ENCODE measurements at regions not wholly inside any gene's neighbourhood (a gene's known extent, or its start where the extent isn't known, plus 50 kb on each side); places are given as distances from the start of the nearest gene placed in this dataset.
"Not testable (repeated sequence)": the region's sequence is repeated elsewhere in the genome, so short reads cannot be mapped to it uniquely, and the experiment has no call there.

DNA sequence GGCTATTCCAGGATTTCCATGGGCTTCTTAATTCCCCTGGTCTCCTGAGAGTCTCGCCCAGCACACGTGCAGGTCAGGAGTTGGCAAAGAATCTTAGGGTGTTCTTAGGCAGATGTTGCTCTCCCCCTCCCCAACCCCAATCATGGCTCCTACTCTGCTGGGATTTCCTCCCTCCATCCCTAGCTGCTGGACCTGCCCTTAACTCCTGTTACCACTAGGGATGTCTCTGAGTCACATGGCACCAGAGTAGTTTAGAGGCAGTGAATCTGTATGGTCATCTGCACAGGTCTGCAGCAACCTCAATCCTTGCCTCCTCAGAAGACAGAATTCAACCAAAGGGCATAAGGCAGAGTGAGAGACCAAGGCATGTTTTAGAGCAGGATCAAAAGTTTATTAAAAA lies 51.8 kb upstream of the CHST3 start:
- no peak for DNase-seq (ENCODE audit: low spot score)
- intact Hi-C loops (cut with DNase I) = no loop called here

DNA sequence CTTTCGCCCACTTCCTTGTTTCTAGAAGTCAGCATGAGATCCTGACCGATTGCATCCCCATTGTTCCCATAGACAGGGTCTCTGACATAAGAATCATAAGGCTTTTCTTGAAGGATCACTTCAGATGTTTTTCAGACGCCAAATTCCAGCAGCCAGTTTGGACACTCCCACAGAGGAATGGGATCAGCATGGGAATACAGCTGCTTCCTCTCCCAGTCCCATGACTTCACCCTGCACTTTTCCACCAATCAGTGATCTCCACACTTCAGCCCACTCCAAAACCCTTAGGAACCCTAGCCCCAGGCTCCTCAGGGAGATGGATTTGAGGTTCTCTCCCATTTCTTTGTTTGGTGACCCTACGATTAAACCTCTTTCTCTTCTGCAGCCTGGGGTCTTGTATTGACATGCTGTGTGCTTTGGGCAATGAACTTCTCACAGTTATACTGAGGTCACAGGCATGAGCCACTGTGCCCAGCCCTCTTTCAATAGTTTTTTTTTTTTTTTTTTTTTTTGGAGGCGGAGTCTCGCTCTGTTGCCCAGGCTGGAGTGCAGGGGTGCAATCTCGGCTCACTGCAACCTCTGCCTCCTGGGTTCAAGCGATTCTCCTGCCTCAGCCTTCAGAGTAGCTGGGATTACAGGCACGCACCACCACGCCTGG lies 52.8 kb upstream of the CHST3 start:
- DNase-seq (ENCODE audit: low spot score) = no peak

DNA sequence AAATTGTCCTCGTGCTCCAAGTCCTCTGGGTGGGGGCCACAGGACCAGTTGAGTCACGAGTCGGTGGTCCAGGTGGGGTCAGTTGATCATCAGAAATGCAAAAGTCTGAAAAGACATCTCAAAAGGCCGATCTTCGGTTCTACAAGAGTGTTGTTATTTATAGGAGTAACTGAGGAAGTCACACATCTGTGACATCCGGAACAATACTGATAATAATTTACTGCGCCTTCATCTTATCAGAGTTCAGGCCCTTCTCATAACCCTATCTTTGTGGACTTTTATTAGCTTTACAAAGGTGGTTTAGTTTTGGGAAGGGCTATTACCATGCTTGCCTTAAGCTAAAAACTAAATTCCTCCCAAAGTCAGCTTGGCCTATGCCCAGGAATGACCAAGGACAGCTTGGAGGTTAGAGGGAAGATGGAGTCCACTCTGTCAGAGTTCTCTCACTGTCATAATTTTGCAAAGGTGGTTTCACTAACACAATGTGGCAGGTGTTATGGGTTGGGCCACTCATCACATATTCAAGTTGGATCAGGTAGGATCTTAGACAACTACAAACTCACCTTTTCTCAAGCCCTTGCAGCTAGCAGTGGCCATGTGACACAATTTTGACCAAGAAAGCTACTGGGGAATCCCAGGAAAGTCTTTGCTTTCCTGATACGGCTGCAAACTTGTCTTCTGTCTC lies 54.7 kb upstream of the CHST3 start:
- no peak for DNase-seq (ENCODE audit: low spot score)
- intact Hi-C loops (cut with DNase I) = no loop called here

More for the DNA sequence above, 52.8 kb upstream of the CHST3 start:
- intact Hi-C loops (cut with DNase I) = no loop called here

- no peak for DNase-seq (ENCODE audit: low spot score)
- intact Hi-C loops (cut with DNase I) = no loop called here
Measured at GRCh38 chr10:71908998-71909397, 55.2 kb upstream of the CHST3 start.

DNA sequence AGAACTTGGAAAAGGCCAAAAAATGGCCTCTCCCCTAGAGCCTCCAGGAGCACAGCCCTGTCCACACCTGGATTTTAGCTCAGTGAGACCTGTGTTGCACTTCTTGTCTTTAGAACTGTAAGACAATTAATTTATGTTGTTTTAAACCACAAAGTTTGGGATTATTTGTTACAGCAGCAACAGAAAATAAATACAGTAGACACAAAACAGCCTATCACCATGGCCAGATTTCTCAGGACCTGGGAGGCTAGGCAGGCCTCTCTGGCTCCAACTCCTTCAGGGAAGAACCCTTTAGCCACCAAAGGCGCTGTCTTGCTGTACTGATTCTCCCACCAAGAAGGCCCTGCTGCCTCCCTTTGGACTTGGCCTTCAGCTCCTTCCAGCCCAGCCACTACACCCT lies 54.1 kb upstream of the PSAP start:
- DNase-seq (ENCODE audit: low spot score) = no peak
- intact Hi-C loops (cut with DNase I) = no loop called here

DNA sequence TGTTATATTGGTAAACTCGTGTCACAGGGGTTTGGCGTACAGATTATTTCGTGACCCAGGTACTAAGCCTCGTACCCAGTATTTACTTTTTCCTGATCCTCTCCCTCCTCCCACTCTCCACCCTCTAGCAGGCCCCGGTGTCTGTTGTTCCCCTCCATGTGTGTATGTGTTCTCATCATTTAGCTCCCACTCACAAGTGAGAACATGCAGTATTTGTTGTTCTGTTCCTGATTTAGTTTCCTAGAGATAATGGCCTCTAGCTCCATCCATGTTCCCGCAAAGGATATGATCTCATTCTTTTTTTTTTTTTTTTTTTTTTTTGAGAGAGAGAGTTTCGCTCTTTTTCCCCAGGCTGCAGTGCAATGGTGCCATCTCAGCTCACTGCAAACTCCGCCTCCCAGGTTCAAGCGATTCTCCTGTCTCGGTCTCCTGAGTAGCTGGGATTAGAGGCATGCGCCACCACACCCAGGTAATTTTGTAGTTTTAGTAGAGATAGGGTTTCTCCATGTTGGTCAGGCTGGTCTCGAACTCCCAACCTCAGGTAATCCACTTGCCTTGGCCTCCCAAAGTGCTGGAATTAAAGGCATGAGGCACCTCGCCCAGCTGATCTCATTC lies 52.7 kb upstream of the PSAP start:
- not testable (repeated sequence) for DNase-seq (ENCODE audit: low spot score)
- intact Hi-C loops (cut with DNase I) = loop anchor here (5.0 kb wide), 1 partner anchor 49 kb away; no protein-coding TSS in a partner anchor

DNA sequence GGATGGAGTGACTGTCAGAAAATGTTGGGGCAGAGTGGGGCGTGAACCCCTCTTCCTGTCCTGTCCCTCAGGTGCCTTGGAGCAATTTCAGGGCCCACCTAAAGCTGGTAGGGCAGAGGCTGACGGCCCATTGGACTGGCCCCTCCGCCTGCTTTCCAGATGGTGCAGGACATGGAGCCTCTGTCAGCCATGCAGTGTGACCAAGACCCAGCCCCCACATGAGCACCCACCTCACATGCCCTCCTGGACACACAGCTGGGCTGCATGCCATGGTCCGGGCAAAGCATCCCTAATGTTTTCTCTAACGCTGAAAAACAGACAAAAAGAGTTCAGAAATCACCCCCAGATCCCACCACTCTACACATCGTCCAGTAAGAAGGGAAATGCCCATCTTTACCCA lies 51.3 kb upstream of the PSAP start:
- intact Hi-C loops (cut with DNase I) = loop anchor here (5.0 kb wide), 1 partner anchor 50 kb away; no protein-coding TSS in a partner anchor
- no peak for DNase-seq (ENCODE audit: low spot score)
